ENCODE measurements at regions not wholly inside any gene's neighbourhood (a gene's known extent, or its start where the extent isn't known, plus 50 kb on each side); places are given as distances from the start of the nearest gene placed in this dataset.

- no peak overlapping the region for H3K27ac ChIP-seq
- no peak for ATAC-seq
- 42% methylated on average over 2 of the region's 2 CpGs for WGBS (ENCODE audit: insufficient coverage, low coverage, low lambda C conversion rate, missing lambda C conversion rate)
- intact Hi-C loops (cut with DNase I): no loop called here
- no peaks in the 10 kb centered on the region for H3K4me1 ChIP-seq
- TF ChIP-seq POLR2A (IDR thresholded peaks at IDR 0.05) (no peak), CTCF (IDR thresholded peaks at IDR 0.05) (no peak)
- no peak overlapping the region for H3K4me3 ChIP-seq
- no peaks in the 10 kb centered on the region for H3K27me3 ChIP-seq
- no peaks in the 10 kb centered on the region for H3K9me3 ChIP-seq
- H3K36me3 ChIP-seq: no peaks in the 10 kb centered on the region
- no peak for DNase-seq
Measured at GRCh38 chr1:168897249-168897648, 168.2 kb upstream of the DPT start.

GRCh38 chr1:168903237-168903830 lies 174.3 kb upstream of the DPT start:
- ATAC-seq (no peak), DNase-seq (no peak)
- Histone ChIP-seq H3K4me1 (no peaks in the 10 kb centered on the region), H3K27ac (no peak overlapping the region), H3K36me3 (no peaks in the 10 kb centered on the region), H3K9me3 (no peaks in the 10 kb centered on the region), H3K4me3 (no peak overlapping the region), H3K27me3 (no peaks in the 10 kb centered on the region)
- 85% methylated on average over 2 of the region's 2 CpGs for WGBS (ENCODE audit: insufficient coverage, low coverage, low lambda C conversion rate, missing lambda C conversion rate)
- TF ChIP-seq CTCF (IDR thresholded peaks at IDR 0.05) (no peak), POLR2A (IDR thresholded peaks at IDR 0.05) (no peak)
- intact Hi-C loops (cut with DNase I): no loop called here

GRCh38 chr1:168905633-168906032 lies 176.6 kb upstream of the DPT start:
- Histone ChIP-seq H3K4me3 (no peak overlapping the region), H3K9me3 (no peaks in the 10 kb centered on the region), H3K36me3 (no peaks in the 10 kb centered on the region), H3K27me3 (no peaks in the 10 kb centered on the region), H3K27ac (no peak overlapping the region), H3K4me1 (no peaks in the 10 kb centered on the region)
- DNase-seq (no peak), ATAC-seq (no peak)
- intact Hi-C loops (cut with DNase I): no loop called here
- WGBS (ENCODE audit: insufficient coverage, low coverage, low lambda C conversion rate, missing lambda C conversion rate): 100% methylated on average over 1 of the region's 2 CpGs
- TF ChIP-seq CTCF (IDR thresholded peaks at IDR 0.05): no peak
- TF ChIP-seq POLR2A (IDR thresholded peaks at IDR 0.05): no peak

- Histone ChIP-seq H3K4me1 (no peaks in the 10 kb centered on the region), H3K27ac (no peak overlapping the region), H3K4me3 (no peak overlapping the region), H3K36me3 (no peaks in the 10 kb centered on the region), H3K27me3 (no peaks in the 10 kb centered on the region), H3K9me3 (no peaks in the 10 kb centered on the region)
- ATAC-seq: no peak
- intact Hi-C loops (cut with DNase I): no loop called here
- TF ChIP-seq CTCF (IDR thresholded peaks at IDR 0.05): no peak
- TF ChIP-seq POLR2A (IDR thresholded peaks at IDR 0.05): no peak
- WGBS (ENCODE audit: insufficient coverage, low coverage, low lambda C conversion rate, missing lambda C conversion rate): 43% methylated on average over 2 of the region's 2 CpGs
- no peak for DNase-seq
Measured at GRCh38 chr1:168906367-168906766, 177.4 kb upstream of the DPT start.

- intact Hi-C loops (cut with DNase I): no loop called here
- peak in 1 of 4 donors; percentile 36 for ATAC-seq
- no peak overlapping the region for H3K27ac ChIP-seq
- no peaks in the 10 kb centered on the region for H3K4me1 ChIP-seq
- no peaks in the 10 kb centered on the region for H3K9me3 ChIP-seq
- TF ChIP-seq CTCF (IDR thresholded peaks at IDR 0.05) (no peak), POLR2A (IDR thresholded peaks at IDR 0.05) (no peak)
- no peak overlapping the region for H3K4me3 ChIP-seq
- WGBS (ENCODE audit: insufficient coverage, low coverage, low lambda C conversion rate, missing lambda C conversion rate): 55% methylated on average over 5 of the region's 5 CpGs
- no peak for DNase-seq
- H3K27me3 ChIP-seq: no peaks in the 10 kb centered on the region
- no peaks in the 10 kb centered on the region for H3K36me3 ChIP-seq
Measured at GRCh38 chr1:168907053-168907452, 178.0 kb upstream of the DPT start.

Data from right lobe of liver (tissue), 6 donors.